NCI-H345 treated with DMSO at 0.1 percent for 48 hours (cell line): ENCODE measurements at regions not wholly inside any gene's neighbourhood (a gene's known extent, or its start where the extent isn't known, plus 50 kb on each side); places are given as distances from the start of the nearest gene placed in this dataset.

Experiments
- DNase-seq: peaks from one replicate; lab custom pipeline; 2025; ENCODE audit not compliant: unreplicated experiment; lab: John Stamatoyannopoulos, UW

DNA sequence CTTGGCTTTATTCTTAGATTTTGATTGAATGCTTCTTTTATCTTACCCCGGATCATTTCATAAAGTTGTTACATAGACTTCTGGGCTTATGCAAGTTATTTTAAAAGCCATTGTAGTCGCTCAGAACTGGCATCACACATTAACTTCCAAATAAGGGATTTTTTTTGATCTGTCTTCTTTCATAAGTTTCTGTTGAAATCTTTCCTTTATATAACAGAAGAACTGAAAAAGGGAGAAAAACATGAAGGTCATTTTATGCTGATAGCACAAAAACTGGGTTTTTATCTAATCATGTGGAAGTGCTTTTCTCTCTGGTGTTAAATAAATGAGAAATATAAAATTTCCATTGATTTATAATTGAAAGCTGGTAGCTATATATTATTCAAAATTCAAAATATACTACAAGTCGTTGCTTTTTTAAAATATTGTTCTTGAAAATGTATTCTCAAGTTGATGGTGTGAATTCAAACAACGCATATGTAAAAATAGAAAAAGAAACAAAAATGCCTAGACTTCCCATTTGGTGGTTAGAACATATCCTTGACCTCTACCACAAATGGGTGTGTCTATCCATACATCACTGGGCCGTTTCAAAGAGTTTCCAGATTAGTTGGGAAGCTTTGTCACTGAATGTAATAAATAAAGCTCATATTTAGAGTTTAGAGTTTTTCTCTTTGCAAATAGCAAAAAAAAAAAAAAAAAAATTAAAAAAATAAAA is 258.3 kb upstream of the ZPLD1 start:
- no peak for DNase-seq

DNA sequence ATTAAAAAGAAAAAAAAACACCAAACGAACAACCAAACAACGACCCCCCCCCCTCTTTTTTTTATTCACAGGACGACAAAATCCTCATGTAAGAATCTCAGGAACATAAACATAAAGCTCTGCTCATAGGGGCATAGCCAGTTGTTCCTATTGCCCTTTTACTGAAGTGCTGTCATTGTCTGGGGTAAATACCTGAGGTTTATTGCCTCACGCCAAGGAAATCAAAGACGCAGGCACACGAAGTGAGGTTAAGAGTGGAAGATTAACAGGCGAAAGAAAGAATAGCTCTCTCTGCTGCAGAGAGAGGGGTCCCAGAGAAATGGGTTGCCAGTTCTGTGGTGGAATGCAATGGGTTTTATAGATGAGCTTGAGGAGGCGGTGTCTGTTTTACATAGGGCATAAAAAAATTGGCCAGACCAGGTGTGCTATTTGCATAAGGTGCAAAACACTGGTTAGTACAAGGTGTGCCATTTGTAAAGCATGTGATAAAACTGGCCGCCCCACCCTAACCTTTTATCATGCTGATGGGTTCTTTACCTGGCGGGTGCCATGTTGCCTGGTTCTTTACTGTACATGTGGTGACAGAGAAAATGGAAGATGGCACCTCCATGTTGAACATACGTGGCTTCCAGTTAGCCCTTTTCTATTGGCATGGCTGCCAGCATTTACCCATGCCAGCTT is 257.6 kb upstream of the ZPLD1 start:
- no peak for DNase-seq

DNA sequence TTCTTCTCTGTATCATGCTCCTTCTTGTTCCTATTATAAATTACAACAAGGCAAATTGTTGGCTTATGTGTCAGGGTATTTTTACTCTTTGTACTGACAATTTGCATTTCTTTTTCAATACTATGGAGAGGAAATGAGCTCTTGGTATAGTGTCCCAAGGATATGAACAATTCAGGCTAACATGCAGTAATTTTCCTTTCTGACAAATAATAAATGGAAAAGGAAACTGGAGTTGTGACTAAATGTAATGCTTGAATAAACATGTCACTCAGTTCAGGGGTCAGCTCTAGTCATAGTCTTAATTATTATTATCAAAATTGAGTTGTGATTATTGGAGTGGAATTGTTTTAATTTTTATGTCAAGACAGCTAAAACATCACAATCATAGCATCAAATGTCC is 256.0 kb upstream of the ZPLD1 start:
- DNase-seq = no peak

DNA sequence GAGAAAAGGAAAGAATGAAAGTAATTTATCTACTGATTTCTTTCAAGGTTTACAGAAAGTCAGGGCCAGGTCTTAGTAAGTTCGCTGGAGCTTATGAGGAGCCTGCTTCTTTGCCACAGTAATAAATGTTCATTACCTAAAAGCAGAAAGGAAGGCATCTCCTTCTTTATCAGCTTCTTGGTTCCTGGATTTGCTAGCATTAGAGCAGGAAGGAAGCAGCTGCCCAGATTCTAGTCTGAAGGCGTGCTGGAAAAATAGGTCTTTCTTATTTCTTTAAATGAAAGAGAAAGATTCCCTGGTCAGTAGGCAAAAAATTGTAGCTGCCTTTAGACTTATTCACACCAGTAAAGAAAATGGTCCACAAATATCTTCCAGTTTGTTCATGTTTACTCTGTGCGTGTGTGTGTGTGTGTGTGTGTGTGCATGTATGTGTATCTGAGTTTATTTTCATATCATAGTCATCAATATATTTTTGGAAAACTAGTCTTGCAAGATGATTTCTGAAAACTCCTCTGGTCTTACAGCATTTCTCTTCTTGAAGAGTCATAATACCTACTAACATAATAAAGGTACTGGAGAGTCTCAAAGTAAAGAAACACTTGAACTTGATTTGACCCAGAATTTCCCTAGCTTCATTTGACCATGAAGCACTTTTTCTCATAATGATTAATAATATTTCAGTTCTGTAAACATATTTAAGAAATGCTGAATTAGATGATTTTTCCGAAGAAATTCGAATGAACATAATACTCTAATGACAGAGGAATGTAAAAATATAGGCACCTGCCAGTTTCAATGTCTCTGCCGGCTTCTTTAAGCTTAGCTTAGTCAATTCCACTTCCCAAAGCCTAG is 255.3 kb upstream of the ZPLD1 start:
- DNase-seq = no peak

DNA sequence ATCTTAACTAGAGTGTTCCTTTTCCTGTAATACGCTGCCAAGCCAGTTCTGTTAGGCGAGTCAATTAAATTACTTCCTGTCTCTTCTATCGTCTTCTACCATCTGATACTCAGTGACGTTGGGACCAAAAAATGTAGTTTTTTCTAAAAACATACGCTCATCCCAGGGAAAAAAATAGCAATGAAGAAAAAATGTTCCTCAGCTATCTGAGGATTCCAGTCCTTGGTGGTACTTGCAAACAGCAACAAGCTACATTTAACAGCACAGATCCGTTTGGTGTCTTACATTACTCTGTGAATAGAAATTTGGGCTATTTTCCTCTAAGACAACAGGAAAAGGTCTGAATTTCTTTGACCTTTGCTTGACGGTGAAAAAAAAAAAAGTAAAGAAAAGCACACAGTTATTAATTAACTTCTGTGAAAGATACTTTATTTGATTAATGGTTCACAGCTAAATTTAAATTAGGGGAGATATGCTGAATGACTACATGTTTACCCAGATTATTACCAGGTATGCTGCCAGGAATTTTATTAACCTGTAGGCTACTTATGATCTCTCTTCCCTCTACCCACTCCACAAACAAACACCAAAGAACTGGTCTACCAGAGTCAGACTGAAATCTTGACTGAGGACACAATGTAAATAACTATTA is 254.4 kb upstream of the ZPLD1 start:
- DNase-seq = no peak

DNA sequence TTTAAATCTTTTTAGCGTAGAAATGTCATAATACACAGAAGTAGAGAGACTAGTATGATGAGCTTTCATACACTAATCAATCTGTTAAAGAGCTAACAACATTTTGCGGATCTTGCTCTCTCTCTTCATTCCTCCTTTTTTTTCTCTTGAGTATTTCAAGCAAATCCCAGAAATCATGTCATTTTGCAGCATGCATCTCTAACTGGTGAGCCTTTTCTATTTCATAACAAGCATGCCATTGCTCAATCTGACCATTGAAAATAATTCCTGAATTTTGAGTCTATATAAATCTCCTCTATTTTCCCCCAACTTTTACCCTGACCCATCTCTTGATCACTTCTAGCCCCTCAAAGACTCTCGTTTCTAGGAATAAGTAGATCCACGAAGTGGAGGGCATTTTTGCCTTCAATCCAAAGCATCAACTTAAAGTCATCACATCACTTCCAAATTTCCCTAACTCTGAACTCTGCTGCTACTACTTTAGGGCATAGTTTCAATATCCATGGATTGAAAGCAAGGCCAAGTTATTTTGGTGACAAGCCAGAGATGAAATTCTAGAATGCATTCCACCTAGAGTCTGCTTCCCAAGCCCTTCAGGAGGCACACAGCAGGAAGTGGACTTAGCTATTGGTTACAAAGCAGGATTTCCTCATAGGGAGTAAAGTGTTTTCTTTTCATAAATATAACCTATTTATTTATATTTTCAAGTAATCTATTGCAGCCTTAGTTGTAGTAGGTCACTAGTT is 253.5 kb upstream of the ZPLD1 start:
- no peak for DNase-seq

DNA sequence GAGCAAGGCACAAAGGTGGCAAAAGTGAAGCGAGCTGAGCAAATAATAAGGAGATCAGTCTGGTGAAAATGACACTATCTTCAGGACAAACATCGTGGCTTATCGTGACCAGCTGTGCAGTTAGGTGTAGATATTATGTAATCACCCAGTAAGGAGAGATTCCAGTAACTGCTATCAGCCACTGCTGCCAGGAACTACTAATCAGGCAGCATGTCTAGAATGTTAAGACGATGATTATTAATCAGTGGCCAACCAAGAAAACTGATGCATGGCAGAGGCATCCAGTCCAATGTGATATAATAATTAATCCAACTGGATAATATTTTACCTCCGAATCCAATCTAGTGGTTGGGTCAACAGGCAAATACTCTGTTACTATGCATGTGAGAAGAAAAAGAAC is 252.7 kb upstream of the ZPLD1 start:
- DNase-seq = no peak

DNA sequence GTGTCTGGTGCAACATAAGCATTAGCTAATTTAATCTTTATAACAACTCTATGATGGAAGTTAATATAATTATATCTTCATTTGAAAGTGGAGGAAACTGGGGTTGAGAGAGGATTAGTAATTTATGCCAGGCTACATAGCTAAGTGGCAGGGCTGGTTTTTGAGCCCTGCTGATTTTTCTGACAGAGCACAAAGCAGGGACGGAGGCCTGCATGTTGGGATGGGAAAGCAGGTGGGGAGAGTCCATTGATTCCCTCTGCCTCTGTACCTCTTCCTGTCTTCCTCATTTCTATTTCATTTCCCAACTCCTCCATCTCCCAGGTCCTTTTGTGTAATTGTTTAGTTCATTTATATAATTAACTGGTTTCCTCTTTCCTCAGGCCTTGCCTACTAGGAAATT is 251.6 kb upstream of the ZPLD1 start:
- DNase-seq = no peak

DNA sequence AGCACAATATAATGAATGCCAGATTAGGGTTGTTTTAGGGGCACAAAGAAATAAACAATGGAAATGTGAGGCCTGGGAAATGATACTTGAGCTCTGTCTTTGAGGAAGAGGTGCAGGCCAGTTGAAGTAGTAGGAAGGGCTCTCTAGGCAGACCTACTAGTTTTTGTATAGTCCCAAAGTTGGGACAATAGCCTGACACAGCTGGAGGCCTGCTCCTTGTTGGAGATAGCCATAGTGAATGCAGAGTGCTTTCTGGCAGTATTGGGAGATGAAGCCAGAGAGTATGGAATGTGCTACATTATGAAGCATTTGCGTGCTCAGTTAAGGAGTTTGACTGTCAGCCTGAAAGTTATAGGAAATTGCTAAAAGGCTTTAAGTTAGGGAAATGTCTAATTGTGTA is 251.2 kb upstream of the ZPLD1 start:
- DNase-seq = no peak

DNA sequence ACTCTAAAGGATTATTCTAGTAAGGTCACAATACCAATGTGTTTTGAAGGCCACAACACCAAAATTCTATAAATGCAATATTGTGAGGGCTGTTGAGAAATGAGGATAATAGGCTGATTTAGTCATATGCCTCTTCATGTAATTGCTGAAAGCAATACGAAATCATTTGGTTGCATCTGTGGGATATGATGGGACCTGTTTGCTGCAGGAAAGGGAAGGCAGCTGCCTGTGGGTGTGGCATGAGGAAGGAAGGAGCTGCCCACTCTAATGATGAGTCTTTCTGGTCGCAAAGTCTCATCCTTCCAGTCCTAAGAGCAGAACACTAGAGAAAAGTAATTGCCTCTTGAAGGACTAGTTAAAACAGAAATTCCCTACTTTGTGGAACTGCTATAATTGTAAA is 245.3 kb upstream of the ZPLD1 start:
- DNase-seq = no peak

DNA sequence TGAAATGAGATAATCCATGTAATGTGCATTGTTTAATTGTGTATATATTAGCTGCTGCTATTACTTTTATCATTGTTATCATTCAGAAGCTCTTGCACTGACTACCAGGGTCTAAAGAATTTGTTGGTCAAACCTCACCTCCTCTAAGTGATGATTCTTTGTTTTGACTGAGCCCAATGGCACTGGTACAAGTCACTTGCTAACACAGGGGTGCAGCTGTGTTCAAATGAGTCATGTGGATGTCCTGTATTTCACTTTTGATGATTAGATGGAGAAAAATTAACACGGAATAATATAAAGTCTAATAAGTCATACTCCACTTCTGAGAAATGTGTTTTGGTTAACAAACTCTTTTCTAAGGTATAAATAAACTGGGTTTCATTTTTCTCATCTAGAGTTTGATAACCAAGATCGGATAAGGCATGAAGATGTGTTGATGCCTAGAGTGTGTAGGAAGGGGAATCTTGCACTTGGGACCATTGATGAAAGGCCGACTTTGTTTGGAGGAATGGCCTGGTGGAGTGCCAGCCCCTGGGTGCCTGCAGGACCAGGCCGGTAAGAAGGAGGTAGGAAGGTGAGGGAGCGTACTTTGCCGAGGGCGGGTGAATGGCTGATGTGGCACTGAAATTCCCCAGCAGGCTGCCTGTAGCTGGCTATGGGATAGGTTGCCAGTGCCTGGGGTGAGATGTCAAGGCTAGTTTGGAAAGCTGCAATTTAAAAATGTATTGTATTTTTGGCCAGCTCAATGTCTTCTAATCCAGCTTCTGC is 244.7 kb upstream of the ZPLD1 start:
- DNase-seq = no peak

DNA sequence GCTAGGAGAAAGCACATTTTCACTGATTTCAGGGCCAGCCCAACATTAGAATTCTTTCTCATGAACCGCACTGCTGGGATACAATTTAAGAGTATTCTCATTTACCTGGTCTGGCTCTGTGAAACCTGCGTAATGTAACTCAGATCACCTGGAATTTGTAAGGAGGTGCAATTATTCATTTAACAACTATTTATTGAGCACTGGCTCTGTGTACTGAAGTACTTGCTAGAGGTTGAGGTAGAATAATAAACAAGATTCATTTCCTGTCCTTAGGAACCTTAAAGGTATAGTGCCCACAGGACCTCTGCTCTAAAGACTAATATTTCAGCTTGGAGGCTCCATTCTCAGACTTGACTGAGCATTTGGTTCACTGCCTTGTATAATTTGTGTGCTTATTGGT is 242.2 kb upstream of the ZPLD1 start:
- no peak for DNase-seq

DNA sequence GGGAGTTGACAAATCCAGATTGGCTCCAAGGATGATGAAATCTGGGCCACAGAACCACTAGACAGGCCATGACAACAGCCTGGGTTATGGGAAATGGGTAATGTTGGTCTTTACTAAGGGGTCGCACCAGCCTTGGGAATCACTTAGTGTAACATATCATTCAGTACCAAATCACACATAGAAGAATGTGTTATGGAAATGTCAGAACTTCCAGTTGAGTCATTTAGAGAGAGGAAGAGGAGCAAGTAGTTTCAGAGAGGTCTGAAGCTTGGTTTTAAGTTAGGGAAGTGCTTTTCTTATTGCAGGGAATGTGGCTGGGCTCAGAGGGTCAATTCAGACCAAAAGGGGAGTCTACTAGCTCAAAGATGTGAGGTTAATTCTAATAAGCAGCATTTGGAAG is 241.6 kb upstream of the ZPLD1 start:
- no peak for DNase-seq

DNA sequence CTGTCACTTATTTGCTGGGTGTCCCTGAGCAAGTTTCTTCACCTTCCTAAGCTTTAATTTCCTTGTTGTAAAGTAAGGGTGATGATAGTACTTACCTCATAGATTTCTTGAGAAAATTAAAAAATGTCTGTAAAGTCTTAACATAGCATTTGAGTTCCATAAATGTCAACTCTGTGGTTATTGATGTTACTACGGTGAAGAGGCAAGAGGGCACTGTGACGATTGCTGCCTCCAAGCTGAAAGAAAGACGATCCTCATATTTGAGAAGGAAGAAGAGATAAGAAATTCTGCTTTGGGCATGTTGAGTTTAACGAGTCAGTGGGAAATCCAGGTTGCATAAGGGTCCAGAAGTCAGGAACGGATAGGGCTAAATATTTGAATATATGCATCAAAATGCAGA is 240.8 kb upstream of the ZPLD1 start:
- DNase-seq = no peak

DNA sequence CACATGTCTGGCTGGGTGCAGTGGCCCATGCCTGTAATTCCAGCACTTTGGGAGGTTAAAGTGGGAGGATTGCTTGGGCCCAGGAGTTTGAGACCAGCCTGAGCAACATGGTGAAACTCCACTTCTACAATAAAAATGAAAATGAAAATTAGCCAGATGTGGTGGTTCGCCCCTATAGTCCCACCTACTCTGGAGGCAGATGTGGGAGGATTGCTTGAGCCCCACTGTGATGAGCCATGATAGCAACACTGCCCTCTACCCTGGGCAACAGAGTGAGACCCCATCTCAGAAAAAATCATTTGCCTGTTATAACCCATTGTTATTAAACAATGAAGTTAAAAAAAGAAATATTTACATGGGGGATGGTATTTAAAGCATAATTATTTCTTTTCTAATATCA is 240.1 kb upstream of the ZPLD1 start:
- DNase-seq = no peak

DNA sequence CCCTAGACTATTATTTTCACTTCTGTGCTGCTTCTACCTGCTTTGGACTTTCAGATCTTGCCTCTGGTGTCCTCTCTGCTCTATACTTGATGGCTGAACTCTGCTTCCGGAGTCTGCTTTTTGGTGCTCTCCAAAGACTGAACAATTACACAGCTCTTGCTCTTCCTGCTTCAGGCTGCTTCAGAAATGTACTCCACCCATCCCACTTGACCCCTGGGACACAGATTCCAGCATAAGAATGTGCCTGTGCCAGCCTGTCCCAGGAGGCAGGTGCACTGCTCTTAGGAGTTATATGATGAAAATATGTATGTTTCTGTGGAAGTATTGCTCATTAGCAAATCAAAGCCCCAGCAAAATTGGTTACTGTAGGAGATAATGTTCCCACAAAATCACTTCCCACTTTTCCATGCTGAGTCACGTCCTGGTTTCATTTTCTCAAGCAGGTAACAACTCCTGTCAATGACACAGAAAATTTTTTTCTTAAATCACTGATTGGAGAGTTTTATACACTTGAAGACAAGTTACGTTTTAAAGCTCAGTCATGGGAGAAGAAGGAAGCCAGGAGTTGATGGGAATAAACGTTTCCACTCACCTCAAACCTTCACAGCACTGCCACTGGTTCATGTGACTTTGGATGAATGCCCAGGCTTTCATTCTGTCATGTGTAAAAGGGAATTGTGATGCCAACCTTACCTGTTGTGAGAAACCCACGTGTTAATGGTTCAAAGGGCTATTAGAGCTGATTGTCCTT is 239.4 kb upstream of the ZPLD1 start:
- no peak for DNase-seq

DNA sequence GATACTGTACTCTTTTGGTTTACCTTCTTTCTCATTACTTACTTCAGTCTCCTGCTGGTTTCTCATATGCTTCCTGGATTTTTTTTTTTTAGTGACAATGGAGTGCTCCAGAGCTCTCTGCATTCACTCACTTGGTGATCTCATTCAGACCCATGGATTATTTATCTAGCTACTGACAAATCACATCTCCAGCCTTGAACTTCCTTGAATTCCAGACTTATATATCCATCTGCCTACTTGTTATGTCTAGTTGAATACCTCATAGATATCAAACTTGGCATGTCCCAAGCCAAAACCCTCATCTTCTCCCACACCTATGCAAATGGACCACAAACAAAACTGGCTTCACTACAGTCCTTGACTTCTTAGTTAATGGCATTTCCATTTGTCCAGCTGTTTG is 234.7 kb upstream of the ZPLD1 start:
- DNase-seq = no peak

DNA sequence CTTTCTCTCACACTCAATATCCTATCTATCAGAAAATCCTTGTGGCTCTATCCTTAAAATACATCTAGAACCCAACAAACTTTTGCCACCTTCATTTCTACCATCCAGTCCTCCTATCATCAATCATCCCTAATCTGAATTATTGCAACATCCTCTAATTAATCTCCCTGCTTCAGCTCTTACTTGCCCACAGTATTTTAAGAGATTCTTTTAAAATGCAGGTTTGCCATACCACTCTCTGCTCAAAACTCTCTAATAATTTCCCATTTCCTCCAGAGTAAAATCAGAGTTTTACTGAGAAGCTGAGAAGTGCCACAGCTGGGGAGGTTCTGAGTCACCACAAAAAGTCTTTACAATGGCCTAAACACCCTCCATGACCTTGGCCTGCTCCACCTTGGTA is 234.3 kb upstream of the ZPLD1 start:
- DNase-seq = no peak

DNA sequence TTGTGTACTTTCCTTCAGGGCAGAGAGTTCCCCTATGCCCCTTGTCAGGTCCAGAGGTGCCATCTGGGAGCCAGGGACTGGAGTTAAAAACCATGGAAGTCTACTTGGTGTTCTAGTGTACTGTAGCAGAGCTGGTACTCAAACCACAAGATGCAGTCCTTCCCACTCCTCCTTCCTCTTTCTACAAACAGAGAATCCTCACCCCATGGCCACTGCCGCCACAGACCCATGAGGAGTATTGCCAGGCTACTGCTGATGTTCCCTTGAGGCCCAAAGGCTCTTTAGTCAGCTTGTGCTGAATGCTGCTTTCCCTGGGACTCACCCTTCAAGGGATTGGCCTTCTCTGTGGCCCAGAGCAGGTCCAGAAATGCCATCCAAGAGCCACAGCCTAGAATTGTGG is 229.2 kb upstream of the ZPLD1 start:
- DNase-seq = no peak
